Central memory CD8-positive, alpha-beta T cell (primary cell): ENCODE measurements at regions not wholly inside any gene's neighbourhood (a gene's known extent, or its start where the extent isn't known, plus 50 kb on each side); places are given as distances from the start of the nearest gene placed in this dataset.
"Not testable (repeated sequence)": the region's sequence is repeated elsewhere in the genome, so short reads cannot be mapped to it uniquely, and the experiment has no call there.

Source experiments
- ATAC-seq: fragments of 150-1000 bp; cut with Tn5 transposase; replicated peaks from 2 replicates; pipeline ENCODE4 v1.10.0; 2022; ENCODE audit warnings: mild to moderate bottlenecking, moderate FRiP score, moderate number of reproducible peaks; ENCODE audit not compliant: poor library complexity, severe bottlenecking; ENCODE audit errors: extremely low read depth
- DNase-seq, 2 donors: peaks; one replicate each; pipeline ENCODE4 v3.0.0; 2021; ENCODE audit warnings: low spot score in 2 of 2
- H3K27ac Mint-ChIP-seq: one replicate; pipeline ENCODE4 v1.8.0; 2022; ENCODE audit warnings: low read depth, mild to moderate bottlenecking, moderate library complexity, mixed read lengths
- H3K27me3 Mint-ChIP-seq: one replicate; pipeline ENCODE4 v1.8.0; 2022; ENCODE audit warnings: mixed read lengths
- H3K36me3 Mint-ChIP-seq: one replicate; pipeline ENCODE4 v1.8.0; 2022; ENCODE audit warnings: mild to moderate bottlenecking, moderate library complexity, mixed read lengths; ENCODE audit not compliant: insufficient read depth
- H3K4me1 Mint-ChIP-seq: one replicate; pipeline ENCODE4 v1.8.0; 2022; ENCODE audit warnings: mixed read lengths
- H3K4me3 Mint-ChIP-seq: one replicate; pipeline ENCODE4 v1.8.0; 2022; ENCODE audit warnings: mild to moderate bottlenecking, moderate library complexity, mixed read lengths
- H3K9me3 Mint-ChIP-seq: one replicate; pipeline ENCODE4 v1.8.0; 2022; ENCODE audit warnings: mixed read lengths

GRCh38 chr6:134624781-134625180, 306.9 kb upstream of the SGK1 start:
- H3K4me1 Mint-ChIP-seq = no peaks in the 10 kb centered on the region
- no peaks in the 10 kb centered on the region for H3K36me3 Mint-ChIP-seq
- peaks cover 15% of the 10 kb centered on the region for H3K27me3 Mint-ChIP-seq
- H3K4me3 Mint-ChIP-seq = no peak overlapping the region
- ATAC-seq (no peak), DNase-seq (no peak)
- H3K9me3 Mint-ChIP-seq = no peaks in the 10 kb centered on the region
- H3K27ac Mint-ChIP-seq = no peak overlapping the region

GRCh38 chr6:134623401-134623800, 305.5 kb upstream of the SGK1 start:
- H3K9me3 Mint-ChIP-seq = no peaks in the 10 kb centered on the region
- peaks cover 28% of the 10 kb centered on the region for H3K27me3 Mint-ChIP-seq
- ATAC-seq (no peak), DNase-seq (no peak)
- H3K4me3 Mint-ChIP-seq = no peak overlapping the region
- no peaks in the 10 kb centered on the region for H3K36me3 Mint-ChIP-seq
- H3K27ac Mint-ChIP-seq = no peak overlapping the region
- H3K4me1 Mint-ChIP-seq = peaks cover 8% of the 10 kb centered on the region

- ATAC-seq = no peak
- DNase-seq = no peak
- Mint-ChIP-seq H3K4me3 (no peak overlapping the region), H3K27ac (no peak overlapping the region), H3K36me3 (no peaks in the 10 kb centered on the region), H3K27me3 (peaks cover 33% of the 10 kb centered on the region), H3K9me3 (no peaks in the 10 kb centered on the region), H3K4me1 (peaks cover 8% of the 10 kb centered on the region)
Measured at GRCh38 chr6:134622382-134623173, 304.7 kb upstream of the SGK1 start.

- no peak for ATAC-seq
- peaks cover 33% of the 10 kb centered on the region for H3K27me3 Mint-ChIP-seq
Measured at GRCh38 chr6:134621858-134622257, 303.9 kb upstream of the SGK1 start.

GRCh38 chr6:134619789-134620188, 301.9 kb upstream of the SGK1 start:
- DNase-seq (no peak), ATAC-seq (no peak)
- Mint-ChIP-seq H3K27ac (no peak overlapping the region), H3K27me3 (peaks cover 26% of the 10 kb centered on the region), H3K36me3 (no peaks in the 10 kb centered on the region), H3K4me3 (no peak overlapping the region), H3K4me1 (peaks cover 8% of the 10 kb centered on the region), H3K9me3 (no peaks in the 10 kb centered on the region)

More at GRCh38 chr6:134621858-134622257, 303.9 kb upstream of the SGK1 start:
- no peak overlapping the region for H3K27ac Mint-ChIP-seq
- H3K36me3 Mint-ChIP-seq = no peaks in the 10 kb centered on the region
- no peaks in the 10 kb centered on the region for H3K9me3 Mint-ChIP-seq
- no peak for DNase-seq
- no peak overlapping the region for H3K4me3 Mint-ChIP-seq
- peaks cover 8% of the 10 kb centered on the region for H3K4me1 Mint-ChIP-seq

- no peak for ATAC-seq
- no peak for DNase-seq
- peaks cover 8% of the 10 kb centered on the region for H3K4me1 Mint-ChIP-seq
- peaks cover 26% of the 10 kb centered on the region for H3K27me3 Mint-ChIP-seq
- no peaks in the 10 kb centered on the region for H3K9me3 Mint-ChIP-seq
- no peak overlapping the region for H3K4me3 Mint-ChIP-seq
- no peaks in the 10 kb centered on the region for H3K36me3 Mint-ChIP-seq
- no peak overlapping the region for H3K27ac Mint-ChIP-seq
Measured at GRCh38 chr6:134619077-134619476, 301.2 kb upstream of the SGK1 start.

GRCh38 chr6:134614606-134615485, 296.9 kb upstream of the SGK1 start:
- peaks cover 8% of the 10 kb centered on the region for H3K4me1 Mint-ChIP-seq
- H3K4me3 Mint-ChIP-seq = no peak overlapping the region
- H3K36me3 Mint-ChIP-seq = no peaks in the 10 kb centered on the region
- ATAC-seq (no peak), DNase-seq (no peak)
- no peaks in the 10 kb centered on the region for H3K9me3 Mint-ChIP-seq
- H3K27me3 Mint-ChIP-seq = peaks cover 26% of the 10 kb centered on the region
- no peak overlapping the region for H3K27ac Mint-ChIP-seq

GRCh38 chr6:134612128-134612527, 294.2 kb upstream of the SGK1 start:
- DNase-seq, ATAC-seq, H3K9me3 Mint-ChIP-seq, H3K27ac Mint-ChIP-seq, H3K4me1 Mint-ChIP-seq, H3K27me3 Mint-ChIP-seq, H3K4me3 Mint-ChIP-seq, H3K36me3 Mint-ChIP-seq: not testable (repeated sequence)

GRCh38 chr6:134610411-134610810, 292.5 kb upstream of the SGK1 start:
- Mint-ChIP-seq H3K4me1 (no peaks in the 10 kb centered on the region), H3K4me3 (no peak overlapping the region), H3K27ac (no peak overlapping the region), H3K9me3 (no peaks in the 10 kb centered on the region), H3K27me3 (peaks cover 8% of the 10 kb centered on the region), H3K36me3 (no peaks in the 10 kb centered on the region)
- no peak for DNase-seq
- ATAC-seq = no peak

GRCh38 chr6:134609716-134610261, 291.9 kb upstream of the SGK1 start:
- no peak for DNase-seq
- Mint-ChIP-seq H3K4me1 (no peaks in the 10 kb centered on the region), H3K9me3 (no peaks in the 10 kb centered on the region), H3K4me3 (no peak overlapping the region), H3K36me3 (no peaks in the 10 kb centered on the region), H3K27ac (no peak overlapping the region), H3K27me3 (peaks cover 8% of the 10 kb centered on the region)
- no peak for ATAC-seq

GRCh38 chr6:134607411-134607810, 289.5 kb upstream of the SGK1 start:
- Mint-ChIP-seq H3K9me3 (no peaks in the 10 kb centered on the region), H3K4me3 (no peak overlapping the region), H3K27ac (no peak overlapping the region), H3K36me3 (no peaks in the 10 kb centered on the region), H3K27me3 (peaks cover 17% of the 10 kb centered on the region), H3K4me1 (no peaks in the 10 kb centered on the region)
- no peak for DNase-seq
- ATAC-seq = no peak

- Mint-ChIP-seq H3K9me3 (no peaks in the 10 kb centered on the region), H3K27me3 (peaks cover 28% of the 10 kb centered on the region), H3K4me1 (no peaks in the 10 kb centered on the region), H3K4me3 (no peak overlapping the region), H3K27ac (no peak overlapping the region), H3K36me3 (no peaks in the 10 kb centered on the region)
- DNase-seq (no peak), ATAC-seq (no peak)
Measured at GRCh38 chr6:134605034-134605433, 287.1 kb upstream of the SGK1 start.
